SK-N-SH treated with all-trans-retinoic acid at 6 μM for 48 hours (cell line): ENCODE measurements at regions not wholly inside any gene's neighbourhood (a gene's known extent, or its start where the extent isn't known, plus 50 kb on each side); places are given as distances from the start of the nearest gene placed in this dataset.

Experiments
- ARNTL ChIP-seq: fragments of 450-650 bp; formaldehyde crosslinking; IDR thresholded peaks from 2 replicates; pipeline ENCODE4 v1.5.0; 2020; ENCODE audit warnings: low read depth, mild to moderate bottlenecking, moderate library complexity, borderline replicate concordance
- ISL1 ChIP-seq: fragments of 250-450 bp; sonication (Bioruptor Pico); IDR thresholded peaks from 2 replicates; pipeline ENCODE4 v2.1.2; 2022; ENCODE audit warnings: mild to moderate bottlenecking, moderate library complexity
- PATZ1 ChIP-seq: fragments of 250-450 bp; sonication (Bioruptor Pico); IDR thresholded peaks from 2 replicates; pipeline ENCODE4 v1.8.0; 2020; ENCODE audit warnings: mild to moderate bottlenecking, moderate library complexity, borderline replicate concordance
- POU6F1 ChIP-seq: fragments of 250-450 bp; sonication (Bioruptor Pico); IDR thresholded peaks from 2 replicates; pipeline ENCODE4 v1.8.0; 2021; ENCODE audit warnings: low read depth, mild to moderate bottlenecking, moderate library complexity, borderline replicate concordance
- RARB ChIP-seq: fragments of 250-450 bp; sonication (Bioruptor Pico); IDR thresholded peaks from 2 replicates; pipeline ENCODE4 v1.8.0; 2021; ENCODE audit warnings: mild to moderate bottlenecking, moderate library complexity
- SNAI2 ChIP-seq: fragments of 250-450 bp; sonication (Bioruptor Pico); IDR thresholded peaks from 2 replicates; pipeline ENCODE4 v1.5.0; 2020; ENCODE audit warnings: mild to moderate bottlenecking, moderate library complexity
- TCF4 ChIP-seq: fragments of 250-450 bp; sonication (Bioruptor Pico); IDR thresholded peaks from 2 replicates; pipeline ENCODE4 v1.8.0; 2021; ENCODE audit warnings: mild to moderate bottlenecking, moderate library complexity, borderline replicate concordance
- TOX ChIP-seq: fragments of 250-450 bp; sonication (Bioruptor Pico); IDR thresholded peaks from 2 replicates; pipeline ENCODE4 v1.8.0; 2021; ENCODE audit warnings: mild to moderate bottlenecking, moderate library complexity, borderline replicate concordance
- ZC3H10 ChIP-seq: fragments of 250-450 bp; sonication (Bioruptor Pico); IDR thresholded peaks from 2 replicates; pipeline ENCODE4 v1.5.1; 2021; ENCODE audit warnings: mild to moderate bottlenecking, moderate library complexity
- ZFP3 ChIP-seq: fragments of 250-450 bp; sonication (Bioruptor Pico); IDR thresholded peaks from 2 replicates; pipeline ENCODE4 v1.5.0; 2020; ENCODE audit warnings: mild to moderate bottlenecking, moderate library complexity
- ZFP30 ChIP-seq: fragments of 450-650 bp; formaldehyde crosslinking; IDR thresholded peaks from 2 replicates; pipeline ENCODE4 v1.5.0; 2022; ENCODE audit warnings: mild to moderate bottlenecking, moderate library complexity
- TF ChIP-seq, protein P1 (sequence below): fragments of 250-450 bp; sonication (Bioruptor Pico); IDR thresholded peaks from 2 replicates; pipeline ENCODE4 v1.5.1; 2020; ENCODE audit warnings: low read depth, mild to moderate bottlenecking, moderate library complexity

GRCh38 chr7:104267701-104268368, 60.0 kb upstream of the ORC5 start:
- no peak for TF ChIP-seq ZFP30 (CRISPR knock-in tag)
- TF ChIP-seq PATZ1 (CRISPR knock-in tag) = no peak
- no peak for TF ChIP-seq TCF4 (CRISPR knock-in tag)
- TF ChIP-seq SNAI2 (CRISPR knock-in tag) = no peak
- TF ChIP-seq POU6F1 = no peak
- TF ChIP-seq, protein P1, sequence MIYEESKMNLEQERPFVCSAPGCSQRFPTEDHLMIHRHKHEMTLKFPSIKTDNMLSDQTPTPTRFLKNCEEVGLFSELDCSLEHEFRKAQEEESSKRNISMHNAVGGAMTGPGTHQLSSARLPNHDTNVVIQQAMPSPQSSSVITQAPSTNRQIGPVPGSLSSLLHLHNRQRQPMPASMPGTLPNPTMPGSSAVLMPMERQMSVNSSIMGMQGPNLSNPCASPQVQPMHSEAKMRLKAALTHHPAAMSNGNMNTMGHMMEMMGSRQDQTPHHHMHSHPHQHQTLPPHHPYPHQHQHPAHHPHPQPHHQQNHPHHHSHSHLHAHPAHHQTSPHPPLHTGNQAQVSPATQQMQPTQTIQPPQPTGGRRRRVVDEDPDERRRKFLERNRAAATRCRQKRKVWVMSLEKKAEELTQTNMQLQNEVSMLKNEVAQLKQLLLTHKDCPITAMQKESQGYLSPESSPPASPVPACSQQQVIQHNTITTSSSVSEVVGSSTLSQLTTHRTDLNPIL (CRISPR knock-in tag) = no peak
- no peak for TF ChIP-seq TOX (CRISPR knock-in tag)
- TF ChIP-seq ARNTL (CRISPR knock-in tag) = no peak
- no peak for TF ChIP-seq ZFP3 (CRISPR knock-in tag)
- no peak for TF ChIP-seq ISL1 (CRISPR knock-in tag)
- no peak for TF ChIP-seq RARB
- TF ChIP-seq ZC3H10 = no peak
